ENCODE measurements at regions not wholly inside any gene's neighbourhood (a gene's known extent, or its start where the extent isn't known, plus 50 kb on each side); places are given as distances from the start of the nearest gene placed in this dataset.

GRCh38 chr4:42806303-42806835, 86.1 kb upstream of the GRXCR1 start:
- Histone ChIP-seq H3K79me2 (ENCODE audit: insufficient read depth, low read length) (no peaks in the 10 kb centered on the region), H2AFZ (ENCODE audit: low read depth, low read length, severe bottlenecking) (no peak overlapping the region), H3K27me3 (ENCODE audit: low read length) (no peaks in the 10 kb centered on the region), H3K4me2 (ENCODE audit: low read depth, low read length, poor library complexity, severe bottlenecking) (no peak overlapping the region), H3K9me2 (replicated peaks; ENCODE audit: insufficient read depth, low read length) (no peaks in the 10 kb centered on the region), H4K20me1 (ENCODE audit: low read depth, low read length) (no peaks in the 10 kb centered on the region), H3K4me3 (ENCODE audit: insufficient read depth, low read length, poor library complexity, severe bottlenecking) (no peak overlapping the region), H3K36me3 (ENCODE audit: low read length) (no peaks in the 10 kb centered on the region), H3K9ac (ENCODE audit: low read length) (no peak overlapping the region), H3K27ac (ENCODE audit: low read depth, low read length) (no peak overlapping the region), H3F3A (ENCODE audit: insufficient read depth) (no peaks in the 10 kb centered on the region), H3K9me3 (ENCODE audit: insufficient read depth, low read length) (0 out of 2 replicates have a peak, but pooled peaks cover 3% of the 10 kb centered on the region)
- no peak for TF ChIP-seq CTCF (IDR thresholded peaks at IDR 0.05; ENCODE audit: insufficient read depth, low read length, poor library complexity, severe bottlenecking)
- TF ChIP-seq EZH2phosphoT487 (conservative IDR thresholded peaks at IDR 0.05; ENCODE audit: low read length) = no peak

- no peak overlapping the region for H3K9ac ChIP-seq (ENCODE audit: low read length)
- no peak overlapping the region for H3K4me2 ChIP-seq (ENCODE audit: low read depth, low read length, poor library complexity, severe bottlenecking)
- no peaks in the 10 kb centered on the region for H3K36me3 ChIP-seq (ENCODE audit: low read length)
- H3K27me3 ChIP-seq (ENCODE audit: low read length) = no peaks in the 10 kb centered on the region
- TF ChIP-seq EZH2phosphoT487 (conservative IDR thresholded peaks at IDR 0.05; ENCODE audit: low read length) (no peak), CTCF (IDR thresholded peaks at IDR 0.05; ENCODE audit: insufficient read depth, low read length, poor library complexity, severe bottlenecking) (no peak)
- H4K20me1 ChIP-seq (ENCODE audit: low read depth, low read length) = no peaks in the 10 kb centered on the region
- no peaks in the 10 kb centered on the region for H3K79me2 ChIP-seq (ENCODE audit: insufficient read depth, low read length)
- no peaks in the 10 kb centered on the region for H3K9me2 ChIP-seq (replicated peaks; ENCODE audit: insufficient read depth, low read length)
- H2AFZ ChIP-seq (ENCODE audit: low read depth, low read length, severe bottlenecking) = no peak overlapping the region
- H3F3A ChIP-seq (ENCODE audit: insufficient read depth) = no peaks in the 10 kb centered on the region
- H3K9me3 ChIP-seq (ENCODE audit: insufficient read depth, low read length) = no peaks in the 10 kb centered on the region
- no peak overlapping the region for H3K4me3 ChIP-seq (ENCODE audit: insufficient read depth, low read length, poor library complexity, severe bottlenecking)
- no peak overlapping the region for H3K27ac ChIP-seq (ENCODE audit: low read depth, low read length)
These were observed 103.4 kb upstream of the GRXCR1 start for GRCh38 chr4:42789041-42789567.

GRCh38 chr4:42787079-42787463, 105.4 kb upstream of the GRXCR1 start:
- H3K9me2 ChIP-seq (replicated peaks; ENCODE audit: insufficient read depth, low read length) = 0 out of 2 replicates have a peak, but pooled peaks cover 3% of the 10 kb centered on the region
- no peak overlapping the region for H3K4me2 ChIP-seq (ENCODE audit: low read depth, low read length, poor library complexity, severe bottlenecking)
- H3F3A ChIP-seq (ENCODE audit: insufficient read depth) = no peaks in the 10 kb centered on the region
- H3K9ac ChIP-seq (ENCODE audit: low read length) = no peak overlapping the region
- H3K27me3 ChIP-seq (ENCODE audit: low read length) = no peaks in the 10 kb centered on the region
- H3K79me2 ChIP-seq (ENCODE audit: insufficient read depth, low read length) = no peaks in the 10 kb centered on the region
- no peaks in the 10 kb centered on the region for H4K20me1 ChIP-seq (ENCODE audit: low read depth, low read length)
- H3K9me3 ChIP-seq (ENCODE audit: insufficient read depth, low read length) = no peaks in the 10 kb centered on the region
- no peak overlapping the region for H3K4me3 ChIP-seq (ENCODE audit: insufficient read depth, low read length, poor library complexity, severe bottlenecking)
- no peak for TF ChIP-seq EZH2phosphoT487 (conservative IDR thresholded peaks at IDR 0.05; ENCODE audit: low read length)
- TF ChIP-seq CTCF (IDR thresholded peaks at IDR 0.05; ENCODE audit: insufficient read depth, low read length, poor library complexity, severe bottlenecking) = no peak
- H3K27ac ChIP-seq (ENCODE audit: low read depth, low read length) = no peak overlapping the region
- H2AFZ ChIP-seq (ENCODE audit: low read depth, low read length, severe bottlenecking) = no peak overlapping the region
- H3K36me3 ChIP-seq (ENCODE audit: low read length) = no peaks in the 10 kb centered on the region
